Cerebellar cortex (tissue), 1 donor: ENCODE measurements at regions not wholly inside any gene's neighbourhood (a gene's known extent, or its start where the extent isn't known, plus 50 kb on each side); places are given as distances from the start of the nearest gene placed in this dataset.

Experiments
- DNase-seq: peaks from one replicate; pipeline ENCODE4 v3.0.0-alpha.2; 2015; ENCODE audit warnings: low spot score

- no peak for DNase-seq
These were observed 91.5 kb upstream of the STK39 start for GRCh38 chr2:168338803-168339437.

GRCh38 chr2:168340931-168341330 is 93.5 kb upstream of the STK39 start:
- DNase-seq = no peak

- DNase-seq = no peak
These were observed 96.2 kb upstream of the STK39 start for GRCh38 chr2:168343586-168343985.

GRCh38 chr2:168344706-168345105 is 97.3 kb upstream of the STK39 start:
- DNase-seq = no peak

- no peak for DNase-seq
These were observed 98.2 kb upstream of the STK39 start for GRCh38 chr2:168345601-168346000.

GRCh38 chr2:168346725-168347477 is 99.5 kb upstream of the STK39 start:
- peak; percentile 80 for DNase-seq

- DNase-seq = peak; percentile 39
These were observed 100.7 kb upstream of the STK39 start for GRCh38 chr2:168348076-168348475.

GRCh38 chr2:168350380-168350779 is 103.0 kb upstream of the STK39 start:
- no peak for DNase-seq

GRCh38 chr2:168353251-168353650 is 102.8 kb upstream of the CERS6 start:
- no peak for DNase-seq

- no peak for DNase-seq
These were observed 101.6 kb upstream of the CERS6 start for GRCh38 chr2:168354499-168354898.

GRCh38 chr2:168355121-168355520 is 101.0 kb upstream of the CERS6 start:
- no peak for DNase-seq

- DNase-seq = no peak
These were observed 100.1 kb upstream of the CERS6 start for GRCh38 chr2:168355779-168356476.

GRCh38 chr2:168356477-168356835 is 99.6 kb upstream of the CERS6 start:
- no peak for DNase-seq

GRCh38 chr2:168357797-168358472 is 98.1 kb upstream of the CERS6 start:
- no peak for DNase-seq

- DNase-seq = no peak
These were observed 97.0 kb upstream of the CERS6 start for GRCh38 chr2:168359082-168359481.

GRCh38 chr2:168363347-168364092 is 92.6 kb upstream of the CERS6 start:
- DNase-seq = no peak

GRCh38 chr2:168365094-168365621 is 90.9 kb upstream of the CERS6 start:
- no peak for DNase-seq

- no peak for DNase-seq
These were observed 87.0 kb upstream of the CERS6 start for GRCh38 chr2:168369031-168369430.

- DNase-seq = no peak
These were observed 84.6 kb upstream of the CERS6 start for GRCh38 chr2:168371273-168372019.

- DNase-seq = no peak
These were observed 82.6 kb upstream of the CERS6 start for GRCh38 chr2:168373468-168373867.
